Astrocyte (in vitro differentiated cells and primary cell): ENCODE measurements at regions not wholly inside any gene's neighbourhood (a gene's known extent, or its start where the extent isn't known, plus 50 kb on each side); places are given as distances from the start of the nearest gene placed in this dataset.

ENCODE experiments used
- CTCF ChIP-seq: IDR thresholded peaks from 2 replicates; pipeline ENCODE4 v1.5.1; 2011; ENCODE audit warnings: low read depth, mild to moderate bottlenecking, inconsistent platforms, low read length, moderate library complexity; ENCODE audit not compliant: insufficient read depth
- EZH2 ChIP-seq: IDR thresholded peaks from 2 replicates; pipeline ENCODE4 v1.6.1; 2012; ENCODE audit warnings: mild to moderate bottlenecking, low read length, inconsistent platforms; ENCODE audit not compliant: insufficient read depth

GRCh38 chr20:39421571-39422105 lies 459.5 kb downstream of the DHX35 start:
- TF ChIP-seq CTCF (no peak), EZH2 (no peak)
